Right lobe of liver (tissue), 4 donors: ENCODE measurements at regions not wholly inside any gene's neighbourhood (a gene's known extent, or its start where the extent isn't known, plus 50 kb on each side); places are given as distances from the start of the nearest gene placed in this dataset.

Source experiments
- CTCF ChIP-seq, 4 donors: fragments of 200-600 bp in 3 of 4; fragments of 450-650 bp in 1 of 4; IDR thresholded peaks; one replicate each; pipeline versions ENCODE4 v1.5.1 to v1.8.0; 2016 to 2022; ENCODE audit warnings: antibody characterized with exemption in 4 of 4, mild to moderate bottlenecking in 2 of 4
- POLR2A ChIP-seq: fragments of 450-650 bp; IDR thresholded peaks from one replicate; pipeline ENCODE4 v1.6.1; 2017; ENCODE audit warnings: antibody characterized with exemption, mild to moderate bottlenecking
- donor health status: DM: no; HTN: no; CAD: no.
- donor health status: DM: no; HTN: no; CAD: no.
- donor health status: DM: no; HTN: yes; CAD: no.

DNA sequence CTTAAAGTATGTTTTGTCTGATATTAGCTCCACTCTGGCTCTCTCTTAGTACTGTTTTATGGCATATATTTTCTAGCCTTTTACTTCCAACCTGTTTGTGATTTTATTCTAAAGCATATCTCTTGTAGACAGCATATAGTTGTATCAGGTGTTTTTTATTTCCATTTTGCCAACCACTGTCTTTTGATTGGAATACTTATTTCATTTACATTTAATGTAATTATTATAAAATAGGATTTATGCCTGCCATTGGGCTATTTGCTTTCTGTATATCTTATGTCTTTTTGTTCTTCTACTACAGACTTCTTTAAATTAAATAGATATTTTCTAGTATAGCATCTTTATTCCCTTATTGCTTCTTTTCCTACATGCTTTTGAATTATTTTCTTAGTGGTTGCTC is 67.3 kb downstream of the LRRC30 start:
- TF ChIP-seq CTCF (IDR thresholded peaks at IDR 0.05) (no peak), POLR2A (no peak)
